ENCODE measurements at regions not wholly inside any gene's neighbourhood (a gene's known extent, or its start where the extent isn't known, plus 50 kb on each side); places are given as distances from the start of the nearest gene placed in this dataset.
A peak's percentile ranks its signal among the peaks of the same experiment; 100 is the strongest.

GRCh38 chr6:160899671-160900430 lies 91.7 kb upstream of the MAP3K4 start:
- no peak for DNase-seq (ENCODE audit: low read depth in 2 of 2)

GRCh38 chr6:160911949-160912348 lies 79.6 kb upstream of the MAP3K4 start:
- DNase-seq (ENCODE audit: low read depth in 2 of 2): no peak

- DNase-seq (ENCODE audit: low read depth in 2 of 2): no peak
Measured at GRCh38 chr6:160912411-160912810, 79.2 kb upstream of the MAP3K4 start.

- DNase-seq (ENCODE audit: low read depth in 2 of 2): no peak
Measured at GRCh38 chr6:160917572-160917971, 74.0 kb upstream of the MAP3K4 start.

GRCh38 chr6:160919723-160920440 lies 71.7 kb upstream of the MAP3K4 start:
- DNase-seq (ENCODE audit: low read depth in 2 of 2): no peak

GRCh38 chr6:160921095-160921494 lies 70.5 kb upstream of the MAP3K4 start:
- DNase-seq (ENCODE audit: low read depth in 2 of 2): no peak

- DNase-seq (ENCODE audit: low read depth in 2 of 2): no peak
Measured at GRCh38 chr6:160926281-160927276, 65.0 kb upstream of the MAP3K4 start.

GRCh38 chr6:160927416-160927815 lies 64.2 kb upstream of the MAP3K4 start:
- no peak for DNase-seq (ENCODE audit: low read depth in 2 of 2)

- DNase-seq (ENCODE audit: low read depth in 2 of 2): no peak
Measured at GRCh38 chr6:160929361-160929760, 62.2 kb upstream of the MAP3K4 start.

- no peak for DNase-seq (ENCODE audit: low read depth in 2 of 2)
Measured at GRCh38 chr6:160929831-160930230, 61.7 kb upstream of the MAP3K4 start.

GRCh38 chr6:160930547-160931377 lies 60.8 kb upstream of the MAP3K4 start:
- peak; percentile 22 to 25 for DNase-seq (ENCODE audit: low read depth in 2 of 2)

- DNase-seq (ENCODE audit: low read depth in 2 of 2): no peak
Measured at GRCh38 chr6:160931378-160932310, 59.9 kb upstream of the MAP3K4 start.

- no peak for DNase-seq (ENCODE audit: low read depth in 2 of 2)
Measured at GRCh38 chr6:160933256-160933655, 58.3 kb upstream of the MAP3K4 start.

GRCh38 chr6:160934157-160934556 lies 57.4 kb upstream of the MAP3K4 start:
- no peak for DNase-seq (ENCODE audit: low read depth in 2 of 2)

GRCh38 chr6:160940197-160940596 lies 51.4 kb upstream of the MAP3K4 start:
- DNase-seq (ENCODE audit: low read depth in 2 of 2): no peak

Data from stimulated activated CD8-positive, alpha-beta memory T cell treated with anti-CD3 and anti-CD28 coated beads, Interleukin-15, amount 100 ng/mL, for 48 hours (primary cell).